BLaER1 treated with 17β-estradiol and CSF1 and Interleukin-3, amounts not matched to agents 10 nM and 100 nM (cell line): ENCODE measurements at regions not wholly inside any gene's neighbourhood (a gene's known extent, or its start where the extent isn't known, plus 50 kb on each side); places are given as distances from the start of the nearest gene placed in this dataset.

ENCODE experiments used
- H3K27ac ChIP-seq, 11 experiments: shearing (Covaris generic); formaldehyde crosslinking; 2 replicates each; pipeline ENCODE4 v1.8.1; 2022
- H3K27me3 ChIP-seq, 11 experiments: shearing (Covaris generic); formaldehyde crosslinking; 2 replicates each; pipeline ENCODE4 v1.8.1; 2022
- H3K36me3 ChIP-seq, 11 experiments: shearing (Covaris generic); formaldehyde crosslinking; 2 replicates each; pipeline ENCODE4 v1.8.1; 2022
- H3K4me1 ChIP-seq, 10 experiments: shearing (Covaris generic); formaldehyde crosslinking; 2 replicates each; pipeline ENCODE4 v1.8.1; 2022
- H3K4me2 ChIP-seq, 11 experiments: shearing (Covaris generic); formaldehyde crosslinking; 2 replicates each; pipeline ENCODE4 v1.8.1; 2022
- H3K4me3 ChIP-seq, 10 experiments: shearing (Covaris generic); formaldehyde crosslinking; 2 replicates each; pipeline ENCODE4 v1.8.1; 2022
- H3K9ac ChIP-seq, 11 experiments: shearing (Covaris generic); formaldehyde crosslinking; 2 replicates each; pipeline ENCODE4 v1.8.1; 2022
- H3K9me3 ChIP-seq, 11 experiments: shearing (Covaris generic); formaldehyde crosslinking; replicated peaks in 1 of 11; 2 replicates each; pipeline ENCODE4 v1.8.1; 2022
- H4K20me1 ChIP-seq, 11 experiments: shearing (Covaris generic); formaldehyde crosslinking; 2 replicates each; pipeline ENCODE4 v1.8.1; 2022
- Cebpa-rat ChIP-seq, 11 experiments: shearing (Covaris generic); IDR thresholded peaks; 2 replicates each; pipeline ENCODE4 v1.8.1; 2022

DNA sequence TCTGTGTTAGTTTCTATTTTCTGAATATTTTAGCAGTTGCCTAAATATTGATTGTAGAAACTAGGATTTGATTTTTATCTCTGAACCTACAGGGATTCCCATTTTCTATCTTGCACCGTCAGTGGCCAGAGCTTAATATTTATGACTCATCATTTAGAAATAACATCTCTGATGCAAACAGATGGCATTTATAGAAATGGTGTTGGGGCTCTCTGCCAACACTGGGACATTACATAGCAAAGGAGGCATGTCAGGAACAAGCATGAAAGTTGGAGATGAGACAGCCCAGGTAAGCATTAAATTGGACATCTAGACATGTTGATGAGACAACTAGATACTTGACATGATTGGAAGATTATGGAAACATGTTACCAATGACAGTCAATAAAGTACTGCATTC lies 165.3 kb upstream of the SYT4 start:
- TF ChIP-seq Cebpa-rat (IDR thresholded peaks at IDR 0.05) = no peak
- no peak overlapping the region for H3K4me3 ChIP-seq

DNA sequence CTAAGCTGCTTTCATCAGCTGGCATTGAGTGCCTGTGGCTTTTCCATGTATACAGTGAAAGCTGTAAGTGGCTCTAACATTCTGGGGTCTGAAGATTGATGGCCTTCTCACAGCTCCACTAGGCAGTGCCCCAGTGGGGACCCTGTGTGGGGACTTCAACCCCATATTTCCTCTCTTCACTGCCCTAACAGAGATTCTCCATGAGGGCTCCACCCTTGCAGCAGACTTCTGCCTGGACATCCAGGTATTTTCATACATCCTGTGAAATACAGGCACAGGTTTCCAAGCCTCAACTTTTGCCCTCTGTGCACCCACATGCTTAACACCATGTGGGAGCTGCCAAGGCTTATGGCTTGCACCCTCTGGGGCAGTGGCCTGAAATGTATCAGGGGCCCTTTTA lies 188.2 kb upstream of the SYT4 start:
- TF ChIP-seq Cebpa-rat (IDR thresholded peaks at IDR 0.05) = no peak

More for the DNA sequence above, 165.3 kb upstream of the SYT4 start:
- Histone ChIP-seq H3K9me3 (peaks cover 17 to 32% (median 26%) of the 10 kb centered on the region in 11 experiments), H3K27me3 (no peaks in the 10 kb centered on the region), H3K27ac (no peak overlapping the region), H3K9ac (no peak overlapping the region), H3K4me1 (no peaks in the 10 kb centered on the region), H4K20me1 (no peaks in the 10 kb centered on the region), H3K36me3 (no peaks in the 10 kb centered on the region), H3K4me2 (no peak overlapping the region)

GRCh38 chr18:43471873-43472272 lies 194.6 kb upstream of the SYT4 start:
- Histone ChIP-seq H4K20me1 (no peaks in the 10 kb centered on the region), H3K9ac (no peak overlapping the region), H3K27ac (no peak overlapping the region), H3K36me3 (no peaks in the 10 kb centered on the region), H3K27me3 (no peaks in the 10 kb centered on the region), H3K4me2 (no peak overlapping the region), H3K4me1 (no peaks in the 10 kb centered on the region), H3K9me3 (peaks cover 0 to 3% (median under 1%) of the 10 kb centered on the region in 11 experiments; a peak in 11 of 22 replicates), H3K4me3 (no peak overlapping the region)
- no peak for TF ChIP-seq Cebpa-rat (IDR thresholded peaks at IDR 0.05)

More for the DNA sequence above, 188.2 kb upstream of the SYT4 start:
- Histone ChIP-seq H4K20me1 (no peaks in the 10 kb centered on the region), H3K36me3 (peaks cover 0 to 3% (median 0%) of the 10 kb centered on the region in 11 experiments; a peak in 1 of 22 replicates), H3K4me3 (peak overlapping the region in 1 of 10 experiments; percentile 17; a peak in 1 of 20 replicates), H3K27ac (no peak overlapping the region), H3K9me3 (peaks cover 21 to 35% (median 27%) of the 10 kb centered on the region in 11 experiments), H3K27me3 (no peaks in the 10 kb centered on the region), H3K4me2 (no peak overlapping the region), H3K9ac (no peak overlapping the region), H3K4me1 (no peaks in the 10 kb centered on the region)

- no peaks in the 10 kb centered on the region for H4K20me1 ChIP-seq
- H3K4me1 ChIP-seq = no peaks in the 10 kb centered on the region
- no peak overlapping the region for H3K4me2 ChIP-seq
- no peak for TF ChIP-seq Cebpa-rat (IDR thresholded peaks at IDR 0.05)
- no peaks in the 10 kb centered on the region for H3K27me3 ChIP-seq
- H3K27ac ChIP-seq = no peak overlapping the region
- H3K36me3 ChIP-seq = no peaks in the 10 kb centered on the region
- no peak overlapping the region for H3K9ac ChIP-seq
- no peak overlapping the region for H3K4me3 ChIP-seq
- peaks cover 13 to 22% (median 18%) of the 10 kb centered on the region in 11 experiments for H3K9me3 ChIP-seq
Measured at GRCh38 chr18:43481069-43481468, 203.8 kb upstream of the SYT4 start.

DNA sequence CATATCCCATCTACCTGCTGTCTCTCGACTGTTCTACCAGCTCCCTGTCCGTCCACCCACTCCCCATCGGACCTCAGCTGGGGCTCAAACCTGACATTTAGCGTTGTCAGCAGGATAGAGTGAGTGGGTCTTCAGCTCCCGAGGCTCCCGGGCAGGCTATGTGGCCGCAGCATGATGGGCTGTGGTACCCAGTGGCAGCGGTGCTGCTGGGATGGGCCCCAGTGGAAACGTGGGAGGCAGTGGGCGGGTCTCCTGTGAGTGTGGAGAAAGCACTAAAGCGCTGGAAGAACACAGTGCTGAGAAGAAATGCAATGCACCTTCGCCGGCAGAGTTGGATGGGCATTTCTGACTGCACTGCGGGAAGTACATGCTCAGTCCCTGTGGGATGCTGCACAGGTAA lies 204.8 kb upstream of the SYT4 start:
- Histone ChIP-seq H3K27me3 (no peaks in the 10 kb centered on the region), H3K4me2 (no peak overlapping the region), H3K4me1 (no peaks in the 10 kb centered on the region), H3K9me3 (peaks cover 24 to 33% (median 29%) of the 10 kb centered on the region in 11 experiments), H3K27ac (no peak overlapping the region), H4K20me1 (no peaks in the 10 kb centered on the region), H3K36me3 (peaks cover 0 to 6% (median 0%) of the 10 kb centered on the region in 11 experiments; a peak in 1 of 22 replicates), H3K4me3 (no peak overlapping the region), H3K9ac (no peak overlapping the region)
- TF ChIP-seq Cebpa-rat (IDR thresholded peaks at IDR 0.05) = no peak

DNA sequence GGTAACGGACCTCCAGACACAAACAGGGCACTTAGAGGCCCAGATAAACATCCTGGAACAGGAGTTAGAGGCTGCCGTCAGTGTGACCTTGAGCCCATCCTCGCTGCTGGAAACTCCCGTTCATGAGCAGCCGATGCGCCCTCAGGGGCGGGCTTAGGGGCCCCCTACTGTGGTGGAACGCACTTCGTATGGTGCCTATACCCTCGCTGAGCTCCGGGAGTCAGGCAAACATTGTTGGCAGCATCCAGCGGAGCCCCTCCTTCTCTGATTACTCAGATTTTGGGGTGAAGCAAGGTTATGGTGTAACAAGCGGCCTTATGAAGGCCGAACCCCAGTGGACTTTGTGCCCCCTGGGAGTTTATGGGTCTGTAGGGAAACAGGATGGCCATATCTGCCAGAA lies 205.3 kb upstream of the SYT4 start:
- no peaks in the 10 kb centered on the region for H3K27me3 ChIP-seq
- H3K9ac ChIP-seq = no peak overlapping the region
- H3K4me1 ChIP-seq = no peaks in the 10 kb centered on the region
- H4K20me1 ChIP-seq = no peaks in the 10 kb centered on the region
- H3K27ac ChIP-seq = no peak overlapping the region
- H3K4me2 ChIP-seq = no peak overlapping the region
- H3K9me3 ChIP-seq = peaks cover 24 to 38% (median 33%) of the 10 kb centered on the region in 11 experiments
- no peak overlapping the region for H3K4me3 ChIP-seq
- peaks cover 0 to 6% (median 0%) of the 10 kb centered on the region in 11 experiments; a peak in 1 of 22 replicates for H3K36me3 ChIP-seq
- no peak for TF ChIP-seq Cebpa-rat (IDR thresholded peaks at IDR 0.05)

- H3K9me3 ChIP-seq = peaks cover 24 to 46% (median 36%) of the 10 kb centered on the region in 11 experiments
- no peaks in the 10 kb centered on the region for H3K4me1 ChIP-seq
- H3K9ac ChIP-seq = no peak overlapping the region
- H3K27ac ChIP-seq = no peak overlapping the region
- no peak overlapping the region for H3K4me2 ChIP-seq
- no peak for TF ChIP-seq Cebpa-rat (IDR thresholded peaks at IDR 0.05)
- H4K20me1 ChIP-seq = no peaks in the 10 kb centered on the region
- no peak overlapping the region for H3K4me3 ChIP-seq
- no peaks in the 10 kb centered on the region for H3K27me3 ChIP-seq
- peaks cover 0 to 6% (median 0%) of the 10 kb centered on the region in 11 experiments; a peak in 1 of 22 replicates for H3K36me3 ChIP-seq
Measured at GRCh38 chr18:43484710-43485109, 207.4 kb upstream of the SYT4 start.

GRCh38 chr18:43485545-43485963 lies 208.3 kb upstream of the SYT4 start:
- H3K36me3 ChIP-seq = peaks cover 0 to 6% (median 0%) of the 10 kb centered on the region in 11 experiments; a peak in 1 of 22 replicates
- no peak for TF ChIP-seq Cebpa-rat (IDR thresholded peaks at IDR 0.05)
- H3K27ac ChIP-seq = no peak overlapping the region
- no peak overlapping the region for H3K4me2 ChIP-seq
- no peaks in the 10 kb centered on the region for H3K27me3 ChIP-seq
- no peaks in the 10 kb centered on the region for H3K4me1 ChIP-seq
- H4K20me1 ChIP-seq = no peaks in the 10 kb centered on the region
- H3K9ac ChIP-seq = no peak overlapping the region
- no peak overlapping the region for H3K4me3 ChIP-seq
- peaks cover 24 to 46% (median 36%) of the 10 kb centered on the region in 11 experiments for H3K9me3 ChIP-seq

GRCh38 chr18:43486462-43486861 lies 209.2 kb upstream of the SYT4 start:
- Histone ChIP-seq H3K4me1 (no peaks in the 10 kb centered on the region), H3K27ac (no peak overlapping the region), H3K36me3 (peaks cover 0 to 6% (median 0%) of the 10 kb centered on the region in 11 experiments; a peak in 1 of 22 replicates), H4K20me1 (no peaks in the 10 kb centered on the region), H3K4me3 (no peak overlapping the region), H3K9ac (no peak overlapping the region), H3K4me2 (no peak overlapping the region), H3K9me3 (peaks cover 24 to 46% (median 36%) of the 10 kb centered on the region in 11 experiments), H3K27me3 (no peaks in the 10 kb centered on the region)
- no peak for TF ChIP-seq Cebpa-rat (IDR thresholded peaks at IDR 0.05)

DNA sequence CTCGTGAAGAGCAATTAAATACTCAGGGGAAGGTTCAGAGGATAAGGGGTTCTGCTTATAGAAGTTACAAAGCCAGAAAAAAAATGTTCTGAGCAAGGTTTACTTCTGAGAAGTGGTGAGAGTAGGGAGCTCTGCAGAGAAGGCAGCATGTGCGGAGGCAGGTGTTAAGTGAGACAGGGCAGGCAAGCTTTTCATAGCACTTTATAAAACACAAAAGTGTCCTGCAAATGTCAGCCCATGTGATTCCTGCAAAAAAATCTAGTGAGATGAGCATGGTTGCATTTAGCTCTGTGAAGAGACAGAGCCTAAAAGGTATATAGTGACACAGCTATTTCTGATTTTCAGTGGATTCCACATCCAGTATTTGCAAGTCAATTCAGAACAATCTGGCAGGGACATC lies 223.8 kb upstream of the SYT4 start:
- H3K9ac ChIP-seq = no peak overlapping the region
- H3K9me3 ChIP-seq = peaks cover 0 to 14% (median 5%) of the 10 kb centered on the region in 11 experiments; a peak in 15 of 22 replicates
- no peaks in the 10 kb centered on the region for H3K36me3 ChIP-seq
- TF ChIP-seq Cebpa-rat (IDR thresholded peaks at IDR 0.05) = no peak
- no peak overlapping the region for H3K4me2 ChIP-seq
- no peak overlapping the region for H3K27ac ChIP-seq
- H4K20me1 ChIP-seq = no peaks in the 10 kb centered on the region
- no peaks in the 10 kb centered on the region for H3K4me1 ChIP-seq
- no peak overlapping the region for H3K4me3 ChIP-seq
- H3K27me3 ChIP-seq = no peaks in the 10 kb centered on the region
